Suprapubic skin (tissue), 4 donors: ENCODE measurements at regions not wholly inside any gene's neighbourhood (a gene's known extent, or its start where the extent isn't known, plus 50 kb on each side); places are given as distances from the start of the nearest gene placed in this dataset.

ENCODE experiments used
- CTCF ChIP-seq, 2 donors: fragments of 200-600 bp in 1 of 2; fragments of 450-650 bp in 1 of 2; sonication (generic) in 1 of 2; IDR thresholded peaks; one replicate each; pipeline ENCODE4 v1.5.1; 2016 to 2019; ENCODE audit warnings: antibody characterized with exemption in 2 of 2, mild to moderate bottlenecking in 1 of 2, moderate library complexity in 1 of 2
- EP300 ChIP-seq: sonication (generic); formaldehyde crosslinking; IDR thresholded peaks from one replicate; pipeline ENCODE4 v1.6.1; 2017; ENCODE audit warnings: antibody characterized with exemption
- POLR2A ChIP-seq, 2 donors: fragments of 450-650 bp; IDR thresholded peaks; one replicate each; pipeline ENCODE4 v1.6.1; 2017; ENCODE audit warnings: antibody characterized with exemption in 2 of 2, mild to moderate bottlenecking in 2 of 2, moderate library complexity in 2 of 2
- POLR2AphosphoS5 ChIP-seq, 3 donors: sonication (generic); formaldehyde crosslinking; IDR thresholded peaks; one replicate each; pipeline ENCODE4 v1.6.1; 2017; ENCODE audit warnings: antibody characterized with exemption in 3 of 3

- TF ChIP-seq CTCF (IDR thresholded peaks at IDR 0.05) (no peak), POLR2AphosphoS5 (IDR thresholded peaks at IDR 0.05) (no peak), EP300 (no peak), POLR2A (IDR thresholded peaks at IDR 0.05) (no peak)
Observed at GRCh38 chr11:90321018-90321417, 98.2 kb upstream of the CHORDC1 start.
